H1 (cell line): ENCODE measurements at regions not wholly inside any gene's neighbourhood (a gene's known extent, or its start where the extent isn't known, plus 50 kb on each side); places are given as distances from the start of the nearest gene placed in this dataset.

ENCODE experiments used
- CTCF ChIA-PET: fragments of 300-600 bp; sonication (Branson Sonifier 250); formaldehyde crosslinking; loops from one replicate; lab custom pipeline; 2021; ENCODE audit not compliant: partially characterized antibody; lab: Charles Lee
- POLR2A ChIA-PET: fragments of 300-600 bp; sonication (Branson Sonifier 250); formaldehyde crosslinking; loops from one replicate; lab custom pipeline; 2021; ENCODE audit warnings: inconsistent platforms; ENCODE audit not compliant: partially characterized antibody; lab: Charles Lee
- DNase-seq, 2 experiments: peaks; one replicate each; pipeline versions ENCODE4 v3.0.0 to v3.0.0-alpha.2; 2010 to 2022; ENCODE audit warnings: low spot score in 2 of 2, low read depth in 1 of 2, mixed read lengths in 1 of 2
- FAIRE-seq: peaks from 2 replicates; lab custom pipeline; 2011; peaks lifted over from hg19 to GRCh38; lab: Jason Lieb, UNC
- H2AFZ ChIP-seq: 2 replicates; pipeline ENCODE4 v1.8.1; 2012; ENCODE audit warnings: low read length, inconsistent platforms
- H2AK5ac ChIP-seq: 2 replicates; pipeline ENCODE4 v1.6.1; 2013; ENCODE audit warnings: low read depth, low read length
- H2BK120ac ChIP-seq: replicated peaks from 2 replicates; pipeline ENCODE3; 2013; ENCODE audit warnings: low read depth, low read length, inconsistent platforms
- H2BK12ac ChIP-seq: 2 replicates; pipeline ENCODE4 v1.6.1; 2013; ENCODE audit warnings: low read depth, low read length
- H2BK15ac ChIP-seq: 2 replicates; pipeline ENCODE4 v1.6.1; 2013; ENCODE audit warnings: low read length
- H2BK20ac ChIP-seq: 2 replicates; pipeline ENCODE4 v1.6.1; 2013; ENCODE audit warnings: low read length
- H2BK5ac ChIP-seq: 2 replicates; pipeline ENCODE4 v1.6.1; 2013; ENCODE audit warnings: low read depth, low read length
- H3K14ac ChIP-seq: 2 replicates; pipeline ENCODE4 v1.6.1; 2013; ENCODE audit warnings: inconsistent platforms; ENCODE audit not compliant: insufficient read length
- H3K18ac ChIP-seq: 2 replicates; pipeline ENCODE4 v1.6.1; 2013; ENCODE audit warnings: low read length; ENCODE audit errors: extremely low read depth
- H3K23ac ChIP-seq: 2 replicates; pipeline ENCODE4 v1.6.1; 2013; ENCODE audit warnings: inconsistent platforms; ENCODE audit not compliant: insufficient read length
- H3K23me2 ChIP-seq: 2 replicates; pipeline ENCODE4 v1.6.1; 2013; ENCODE audit warnings: low read depth, low read length
- H3K27ac ChIP-seq: 2 replicates; pipeline ENCODE4 v1.6.1; 2011; ENCODE audit warnings: low read depth, low read length, inconsistent platforms
- H3K27me3 ChIP-seq, 4 experiments: replicated peaks in 1 of 4; 1 replicate in 1 of 4; 2 replicates in 3 of 4; pipeline versions ENCODE4 v1.6.1 to v1.8.1; 2011 to 2013; ENCODE audit warnings: low read length in 3 of 4, mild to moderate bottlenecking in 3 of 4, inconsistent platforms in 2 of 4, mixed read lengths in 2 of 4, moderate library complexity in 1 of 4; ENCODE audit not compliant: control insufficient read depth in 3 of 4, insufficient read depth in 3 of 4; ENCODE audit errors: extremely low read depth in 1 of 4
- H3K36me3 ChIP-seq, 4 experiments: 2 replicates each; pipeline versions ENCODE4 v1.6.1 to v1.8.1; 2011 to 2013; ENCODE audit warnings: mild to moderate bottlenecking in 4 of 4, low read length in 3 of 4, moderate library complexity in 2 of 4, control low read depth in 1 of 4, inconsistent platforms in 1 of 4; ENCODE audit not compliant: insufficient read depth in 4 of 4, control insufficient read depth in 2 of 4
- H3K4ac ChIP-seq: replicated peaks from 2 replicates; pipeline ENCODE3; 2013; ENCODE audit warnings: low read length, low read depth, mixed read lengths, inconsistent platforms; ENCODE audit not compliant: insufficient read length
- H3K4me1 ChIP-seq, 4 experiments: replicated peaks in 1 of 4; 1 replicate in 1 of 4; 2 replicates in 3 of 4; pipeline versions ENCODE4 v1.6.1 to v1.8.1; 2011 to 2013; ENCODE audit warnings: low read length in 3 of 4, inconsistent platforms in 2 of 4, mixed read lengths in 1 of 4; ENCODE audit not compliant: insufficient read depth in 4 of 4, control insufficient read depth in 3 of 4
- H3K4me2 ChIP-seq, 2 experiments: 2 replicates each; pipeline versions ENCODE4 v1.6.1 to v1.8.1; 2011 to 2013; ENCODE audit warnings: low read depth in 2 of 2, low read length in 2 of 2, control low read depth in 1 of 2, inconsistent platforms in 1 of 2, mild to moderate bottlenecking in 1 of 2; ENCODE audit not compliant: insufficient read depth in 1 of 2
- H3K4me3 ChIP-seq, 4 experiments: fragments of 200-600, 300-600 bp in 1 of 4; sonication (generic), shearing (Covaris generic), sonication (Bioruptor Twin) in 1 of 4; 2 replicates each; pipeline versions ENCODE4 v1.5.1 to v1.8.1; 2011 to 2016; ENCODE audit warnings: low read length in 4 of 4, low read depth in 3 of 4, control low read depth in 2 of 4, inconsistent platforms in 2 of 4, mild to moderate bottlenecking in 2 of 4, mixed read lengths in 1 of 4, moderate library complexity in 1 of 4; ENCODE audit not compliant: insufficient read depth in 2 of 4; ENCODE audit errors: extremely low read depth in 1 of 4
- H3K56ac ChIP-seq: replicated peaks from 2 replicates; pipeline ENCODE3; 2013; ENCODE audit warnings: low read depth, mild to moderate bottlenecking, mixed read lengths, low read length, inconsistent platforms; ENCODE audit not compliant: insufficient read length
- H3K79me1 ChIP-seq: 2 replicates; pipeline ENCODE4 v1.6.1; 2013; ENCODE audit warnings: low read depth, low read length, control low read depth
- H3K79me2 ChIP-seq, 2 experiments: 2 replicates each; pipeline versions ENCODE4 v1.6.1 to v1.8.1; 2012 to 2013; ENCODE audit warnings: low read length in 2 of 2, mild to moderate bottlenecking in 2 of 2, inconsistent platforms in 1 of 2; ENCODE audit not compliant: insufficient read depth in 2 of 2, control insufficient read depth in 1 of 2
- H3K9ac ChIP-seq, 4 experiments: replicated peaks in 1 of 4; 1 replicate in 1 of 4; 2 replicates in 3 of 4; pipeline versions ENCODE4 v1.6.1 to v1.8.1; 2011 to 2013; ENCODE audit warnings: low read depth in 3 of 4, low read length in 3 of 4, control low read depth in 2 of 4, mild to moderate bottlenecking in 2 of 4, moderate library complexity in 2 of 4, inconsistent platforms in 1 of 4; ENCODE audit errors: extremely low read depth in 1 of 4
- H3K9me3 ChIP-seq, 2 experiments: 2 replicates each; pipeline versions ENCODE4 v1.6.1 to v1.8.1; 2012 to 2013; ENCODE audit warnings: mild to moderate bottlenecking in 2 of 2, moderate library complexity in 2 of 2, control low read depth in 1 of 2, inconsistent platforms in 1 of 2, low read depth in 1 of 2, low read length in 1 of 2, mixed read lengths in 1 of 2; ENCODE audit not compliant: insufficient read depth in 2 of 2
- H4K20me1 ChIP-seq, 2 experiments: replicated peaks in 1 of 2; 2 replicates each; pipeline versions ENCODE3 to v1.8.1; 2011 to 2013; ENCODE audit warnings: inconsistent platforms in 2 of 2, low read length in 2 of 2, mild to moderate bottlenecking in 1 of 2; ENCODE audit not compliant: insufficient read depth in 2 of 2, control insufficient read depth in 1 of 2
- H4K5ac ChIP-seq: 2 replicates; pipeline ENCODE4 v1.6.1; 2013; ENCODE audit warnings: low read length, low read depth, mixed read lengths, inconsistent platforms; ENCODE audit not compliant: insufficient read length
- H4K8ac ChIP-seq: 2 replicates; pipeline ENCODE4 v1.8.0; 2013; ENCODE audit warnings: mild to moderate bottlenecking, moderate library complexity, low read length, inconsistent platforms; ENCODE audit not compliant: insufficient read depth; ENCODE audit errors: extremely low read depth
- H4K91ac ChIP-seq: replicated peaks from 2 replicates; pipeline ENCODE3; 2013; ENCODE audit warnings: low read length, mixed read lengths, inconsistent platforms; ENCODE audit not compliant: insufficient read length
- ASH2L ChIP-seq: fragments of 200-600, 300-600 bp; sonication (generic); IDR thresholded peaks from one replicate; pipeline ENCODE4 v1.7.1; 2017; ENCODE audit warnings: low read length
- ATF2 ChIP-seq: IDR thresholded peaks from 2 replicates; pipeline ENCODE4 v1.6.1; 2012; ENCODE audit warnings: low read length, inconsistent platforms
- BACH1 ChIP-seq: IDR thresholded peaks from 2 replicates; pipeline ENCODE4 v1.6.1; 2012; ENCODE audit warnings: low read length, improper control_type of control experiment
- CREB1 ChIP-seq: IDR thresholded peaks from 2 replicates; pipeline ENCODE4 v1.6.1; 2012; ENCODE audit warnings: inconsistent platforms
- FOSL1 ChIP-seq: IDR thresholded peaks from 2 replicates; pipeline ENCODE4 v1.6.1; 2011; ENCODE audit warnings: mild to moderate bottlenecking, low read depth, low read length, moderate library complexity; ENCODE audit not compliant: insufficient read depth
- GABPA ChIP-seq: IDR thresholded peaks from 2 replicates; pipeline ENCODE4 v1.6.1; 2011; ENCODE audit warnings: mild to moderate bottlenecking, low read length, moderate library complexity, borderline replicate concordance; ENCODE audit not compliant: insufficient read depth
- GTF2F1 ChIP-seq: IDR thresholded peaks from 2 replicates; pipeline ENCODE4 v1.6.1; 2012; ENCODE audit warnings: low read depth, low read length, improper control_type of control experiment, borderline replicate concordance
- HDAC2 ChIP-seq, 2 experiments: fragments of 300-600 bp in 1 of 2; sonication (generic) in 1 of 2; IDR thresholded peaks; 2 replicates each; pipeline ENCODE4 v1.6.1; 2011 to 2012; ENCODE audit warnings: low read depth in 2 of 2, low read length in 2 of 2, mild to moderate bottlenecking in 2 of 2, moderate library complexity in 2 of 2, borderline replicate concordance in 1 of 2, inconsistent platforms in 1 of 2
- JUN ChIP-seq: IDR thresholded peaks from 2 replicates; pipeline ENCODE4 v1.6.1; 2011; ENCODE audit warnings: low read depth, mild to moderate bottlenecking, improper control_type of control experiment, low read length
- POLR2A ChIP-seq, 2 experiments: IDR thresholded peaks; 1 replicate in 1 of 2; 2 replicates in 1 of 2; pipeline ENCODE4 v1.6.1; 2011; ENCODE audit warnings: low read depth in 2 of 2, low read length in 2 of 2, mild to moderate bottlenecking in 2 of 2; ENCODE audit errors: control extremely low read depth in 1 of 2
- RXRA ChIP-seq: IDR thresholded peaks from 2 replicates; pipeline ENCODE4 v1.6.1; 2011; ENCODE audit warnings: low read depth, mild to moderate bottlenecking, low read length, moderate library complexity; ENCODE audit not compliant: insufficient read depth
- SP1 ChIP-seq: IDR thresholded peaks from 2 replicates; pipeline ENCODE4 v1.6.1; 2011; ENCODE audit warnings: low read depth, low read length
- SRF ChIP-seq: IDR thresholded peaks from 2 replicates; pipeline ENCODE4 v1.6.1; 2011; ENCODE audit warnings: mild to moderate bottlenecking, low read depth, low read length, moderate library complexity
- TBP ChIP-seq: IDR thresholded peaks from 2 replicates; pipeline ENCODE4 v1.6.1; 2011; ENCODE audit warnings: low read depth, low read length, improper control_type of control experiment
- TEAD4 ChIP-seq: IDR thresholded peaks from 2 replicates; pipeline ENCODE4 v1.6.1; 2012; ENCODE audit warnings: low read depth, low read length, inconsistent platforms, mixed read lengths
- WGBS, 2 experiments: shearing (Covaris generic) in 1 of 2; methylation state at CpG; one replicate each; pipeline versions ENCODE4 v1.1.6 to v1.1.7; 2013 to 2015; ENCODE audit warnings: low lambda C conversion rate in 2 of 2, mixed read lengths in 2 of 2, inconsistent platforms in 1 of 2, low coverage in 1 of 2, missing lambda C conversion rate in 1 of 2; ENCODE audit not compliant: insufficient replicate concordance in 2 of 2, insufficient coverage in 1 of 2, insufficient read length in 1 of 2; ENCODE audit errors: extremely low coverage in 1 of 2, missing lambda C conversion rate in 1 of 2; 5-methylcytosine and 5-hydroxymethylcytosine counted together

GRCh38 chr6:168985705-168986104 lies 267.9 kb downstream of the THBS2 start:
- no peak overlapping the region for H3K4me3 ChIP-seq
- no peaks in the 10 kb centered on the region for H3K27me3 ChIP-seq
- no peaks in the 10 kb centered on the region for H3K79me2 ChIP-seq
- H3K4me2 ChIP-seq, result no peak overlapping the region
- H2BK5ac ChIP-seq, result no peak overlapping the region
- H3K23ac ChIP-seq, result no peak overlapping the region
- no peak for FAIRE-seq
- H4K5ac ChIP-seq, result no peak overlapping the region
- H4K91ac ChIP-seq, result no peak overlapping the region
- no peaks in the 10 kb centered on the region for H3K79me1 ChIP-seq
- no peak overlapping the region for H3K14ac ChIP-seq
- DNase-seq, result no peak
- H2BK12ac ChIP-seq, result no peak overlapping the region
- H3K9me3 ChIP-seq, result peaks cover 4% of the 10 kb centered on the region in 2 experiments; a peak in 2 of 4 replicates
- no peak overlapping the region for H3K9ac ChIP-seq
- no peaks in the 10 kb centered on the region; a peak in 1 of 8 replicates for H3K36me3 ChIP-seq
- no peak overlapping the region for H2BK120ac ChIP-seq
- 87% methylated on average over 4 of the region's 4 CpGs; no CpG with 5 or more reads in 1 of the 2 experiments for WGBS, 2 experiments
- H2AK5ac ChIP-seq, result no peak overlapping the region
- H4K8ac ChIP-seq, result no peak overlapping the region
- no peak overlapping the region for H2AFZ ChIP-seq
- H4K20me1 ChIP-seq, result no peaks in the 10 kb centered on the region
- H3K27ac ChIP-seq, result no peak overlapping the region
- no peak overlapping the region for H3K18ac ChIP-seq
- no peak overlapping the region for H3K4ac ChIP-seq
- no peak overlapping the region for H3K56ac ChIP-seq
- POLR2A ChIA-PET, result no interaction called here
- H3K4me1 ChIP-seq, result no peaks in the 10 kb centered on the region
- no peak overlapping the region; the same call in 1 of the 2 replicates for H2BK20ac ChIP-seq
- H2BK15ac ChIP-seq, result no peak overlapping the region
- H3K23me2 ChIP-seq, result no peaks in the 10 kb centered on the region
- CTCF ChIA-PET, result no interaction called here
- TF ChIP-seq GABPA, result no peak
- no peak for TF ChIP-seq ASH2L
- no peak for TF ChIP-seq SRF
- no peak for TF ChIP-seq TEAD4
- TF ChIP-seq CREB1, result no peak
- TF ChIP-seq RXRA, result no peak
- no peak for TF ChIP-seq ATF2
- no peak for TF ChIP-seq BACH1
- TF ChIP-seq JUN, result no peak
- no peak for TF ChIP-seq POLR2A (IDR thresholded peaks at IDR 0.05; ENCODE audit: control extremely low read depth in 1 of 2, low read depth in 2 of 2, low read length in 2 of 2)
- TF ChIP-seq SP1, result no peak
- TF ChIP-seq HDAC2 (IDR thresholded peaks at IDR 0.05; ENCODE audit: borderline replicate concordance in 1 of 2, low read depth in 2 of 2, low read length in 2 of 2), result no peak
- TF ChIP-seq GTF2F1, result no peak
- TF ChIP-seq TBP, result no peak
- TF ChIP-seq FOSL1, result no peak
